Smooth muscle cell (in vitro differentiated cells): ENCODE measurements at regions not wholly inside any gene's neighbourhood (a gene's known extent, or its start where the extent isn't known, plus 50 kb on each side); places are given as distances from the start of the nearest gene placed in this dataset.

Experiments used
- DNase-seq: peaks from one replicate; lab custom pipeline; 2025; ENCODE audit not compliant: unreplicated experiment; lab: John Stamatoyannopoulos, UW
- H2AFZ ChIP-seq: fragments of 200-600 bp; sonication (generic); 2 replicates; pipeline ENCODE4 v1.6.0; 2016; ENCODE audit warnings: antibody characterized with exemption, low read depth, mild to moderate bottlenecking
- H3F3A ChIP-seq: fragments of 200-600 bp; sonication (generic); 2 replicates; pipeline ENCODE4 v1.6.0; 2017; ENCODE audit warnings: antibody characterized with exemption, low read depth
- H3K27ac ChIP-seq: fragments of 200-600 bp; sonication (generic); 2 replicates; pipeline ENCODE4 v1.5.1; 2016; ENCODE audit warnings: low read depth, mild to moderate bottlenecking
- H3K27me3 ChIP-seq: fragments of 200-600 bp; sonication (generic); 2 replicates; pipeline ENCODE4 v1.6.1; 2016; ENCODE audit warnings: low read depth, mild to moderate bottlenecking
- H3K36me3 ChIP-seq: fragments of 200-600 bp; sonication (generic); 2 replicates; pipeline ENCODE4 v1.5.1; 2016; ENCODE audit warnings: low read depth
- H3K4me1 ChIP-seq: fragments of 200-600 bp; sonication (generic); 2 replicates; pipeline ENCODE4 v1.5.1; 2016; ENCODE audit warnings: low read depth
- H3K4me2 ChIP-seq: fragments of 200-600 bp; sonication (generic); 2 replicates; pipeline ENCODE4 v1.6.0; 2016; ENCODE audit warnings: mild to moderate bottlenecking
- H3K4me3 ChIP-seq: fragments of 200-600 bp; sonication (generic); 2 replicates; pipeline ENCODE4 v1.5.1; 2016; ENCODE audit warnings: mild to moderate bottlenecking
- H3K79me2 ChIP-seq: fragments of 200-600 bp; sonication (generic); 2 replicates; pipeline ENCODE4 v1.6.0; 2016; ENCODE audit warnings: low read depth, mild to moderate bottlenecking
- H3K9ac ChIP-seq: fragments of 200-600 bp; sonication (generic); 2 replicates; pipeline ENCODE4 v1.6.0; 2016; ENCODE audit warnings: low read depth
- H3K9me3 ChIP-seq: fragments of 200-600 bp; sonication (generic); replicated peaks from 2 replicates; pipeline ENCODE4 v1.5.1; 2016; ENCODE audit warnings: low read depth
- H4K20me1 ChIP-seq: fragments of 200-600 bp; sonication (generic); 2 replicates; pipeline ENCODE4 v1.6.0; 2016; ENCODE audit warnings: low read depth
- CTCF ChIP-seq: fragments of 200-600 bp; sonication (generic); IDR thresholded peaks from 2 replicates; pipeline ENCODE4 v1.5.1; 2017; ENCODE audit warnings: borderline replicate concordance, mild to moderate bottlenecking, antibody characterized with exemption; ENCODE audit not compliant: insufficient read depth, poor library complexity, severe bottlenecking
- WGBS: methylation state at CpG from one replicate; pipeline ENCODE4 v1.1.7; 2016; ENCODE audit warnings: low lambda C conversion rate; 5-methylcytosine and 5-hydroxymethylcytosine counted together

- Histone ChIP-seq H3K9ac (no peak overlapping the region), H3K27me3 (no peaks in the 10 kb centered on the region), H2AFZ (no peak overlapping the region)
These were observed 282.5 kb upstream of the AMIGO2 start for GRCh38 chr12:47362126-47362705.

GRCh38 chr12:47361389-47362021 lies 281.7 kb upstream of the AMIGO2 start:
- no peak for TF ChIP-seq CTCF
- WGBS = 81% methylated on average over 7 of the region's 7 CpGs
- no peaks in the 10 kb centered on the region for H4K20me1 ChIP-seq
- H3K4me2 ChIP-seq = no peak overlapping the region
- no peaks in the 10 kb centered on the region for H3K36me3 ChIP-seq
- no peak for DNase-seq
- H3K27ac ChIP-seq = no peak overlapping the region
- no peak overlapping the region for H2AFZ ChIP-seq
- no peaks in the 10 kb centered on the region for H3K79me2 ChIP-seq
- H3K9ac ChIP-seq = no peak overlapping the region
- H3F3A ChIP-seq = no peaks in the 10 kb centered on the region
- H3K4me3 ChIP-seq = no peak overlapping the region
- H3K27me3 ChIP-seq = no peaks in the 10 kb centered on the region
- H3K4me1 ChIP-seq = no peaks in the 10 kb centered on the region
- no peaks in the 10 kb centered on the region for H3K9me3 ChIP-seq

More at GRCh38 chr12:47362126-47362705, 282.5 kb upstream of the AMIGO2 start:
- Histone ChIP-seq H3K9me3 (no peaks in the 10 kb centered on the region), H3K4me1 (no peaks in the 10 kb centered on the region), H3K27ac (no peak overlapping the region), H3K79me2 (no peaks in the 10 kb centered on the region), H4K20me1 (no peaks in the 10 kb centered on the region), H3F3A (no peaks in the 10 kb centered on the region), H3K36me3 (no peaks in the 10 kb centered on the region), H3K4me2 (no peak overlapping the region), H3K4me3 (no peak overlapping the region)
- DNase-seq = no peak
- WGBS = 90% methylated on average over 3 of the region's 3 CpGs
- no peak for TF ChIP-seq CTCF

- no peaks in the 10 kb centered on the region for H3K9me3 ChIP-seq
- no peaks in the 10 kb centered on the region for H3K36me3 ChIP-seq
- no peaks in the 10 kb centered on the region for H4K20me1 ChIP-seq
- no peaks in the 10 kb centered on the region for H3F3A ChIP-seq
- TF ChIP-seq CTCF = no peak
- no peak overlapping the region for H3K4me2 ChIP-seq
- H2AFZ ChIP-seq = no peak overlapping the region
- no peak for DNase-seq
- WGBS = 37% methylated on average over 4 of the region's 4 CpGs
- H3K9ac ChIP-seq = no peak overlapping the region
- no peak overlapping the region for H3K27ac ChIP-seq
- no peaks in the 10 kb centered on the region for H3K79me2 ChIP-seq
- no peaks in the 10 kb centered on the region for H3K27me3 ChIP-seq
- H3K4me1 ChIP-seq = no peaks in the 10 kb centered on the region
- H3K4me3 ChIP-seq = no peak overlapping the region
These were observed 281.1 kb upstream of the AMIGO2 start for GRCh38 chr12:47360771-47361388.
